GM21619 (cell line): ENCODE measurements at regions not wholly inside any gene's neighbourhood (a gene's known extent, or its start where the extent isn't known, plus 50 kb on each side); places are given as distances from the start of the nearest gene placed in this dataset.
A peak's percentile ranks its signal among the peaks of the same experiment; 100 is the strongest.

Experiments
- ATAC-seq: cut with Tn5 transposase; IDR thresholded peaks from one replicate; pipeline ENCODE4 v1.9.1; 2021; ENCODE audit not compliant: unreplicated experiment

DNA sequence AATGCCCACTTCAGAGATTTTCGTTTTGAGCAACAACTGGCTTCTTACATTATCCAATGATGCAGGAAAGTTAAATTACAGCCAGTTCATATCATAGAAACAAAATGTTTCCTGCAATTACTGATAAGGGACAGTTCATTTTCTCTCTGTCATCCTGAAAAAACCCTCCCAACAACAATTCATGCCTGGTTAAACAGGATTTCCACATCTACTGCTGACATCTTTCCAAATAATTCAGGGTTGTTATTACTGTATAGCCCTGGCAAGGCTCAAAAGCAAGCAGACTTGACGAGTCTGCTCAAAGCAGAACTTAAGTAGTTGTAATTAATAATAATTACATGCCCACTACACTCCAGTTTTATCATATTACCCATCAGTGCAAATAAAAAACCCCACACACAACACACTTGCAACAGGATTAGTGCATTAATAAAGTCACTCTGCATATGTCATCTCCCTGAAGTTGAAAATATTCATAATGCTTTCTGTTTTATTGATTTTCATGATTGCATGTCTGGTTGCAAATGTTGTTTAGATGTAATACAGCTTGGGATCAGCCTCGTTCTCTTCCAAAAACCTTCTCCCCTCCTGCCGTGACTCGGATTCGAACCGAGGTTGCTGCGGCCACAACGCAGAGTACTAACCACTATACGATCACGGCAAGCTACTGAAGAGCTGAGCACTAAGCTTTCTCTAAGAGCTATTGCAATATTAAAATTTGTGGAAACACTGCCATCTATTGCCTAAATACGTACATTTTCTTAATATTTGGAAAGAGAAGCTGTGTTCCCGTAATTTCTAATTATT is 119.6 kb upstream of the NFIB start:
- ATAC-seq, result peak; percentile 48

DNA sequence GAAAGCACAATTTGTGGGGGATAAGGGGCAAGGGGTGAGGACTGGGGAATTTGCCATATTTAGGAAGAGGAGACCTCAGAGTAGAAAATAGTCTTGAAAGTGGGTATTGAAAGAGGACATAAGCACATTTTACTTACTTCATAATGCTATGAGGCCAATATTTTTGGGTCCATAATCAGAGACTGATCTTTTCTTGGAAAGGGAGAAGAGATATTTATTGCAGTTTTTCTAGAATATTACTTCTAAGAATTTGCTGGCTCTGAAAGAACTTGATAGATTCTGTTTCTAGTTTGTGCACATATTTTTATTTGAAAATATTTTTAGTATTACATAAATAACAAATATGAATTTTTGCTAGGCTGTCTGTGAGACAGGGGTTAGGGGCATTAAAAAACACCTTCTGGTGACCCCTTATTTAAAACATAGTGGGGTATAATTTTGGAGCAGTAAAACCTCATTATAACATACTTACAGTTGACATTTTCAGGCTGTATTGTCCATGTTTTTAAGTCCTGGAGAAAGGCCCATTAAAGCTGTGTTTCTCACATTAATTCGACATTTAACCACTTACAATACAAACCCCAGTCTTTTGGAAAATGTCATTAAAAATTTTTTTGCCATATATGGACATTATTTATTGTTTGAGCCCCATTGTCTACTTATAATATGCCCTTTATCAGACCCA is 118.9 kb upstream of the NFIB start:
- ATAC-seq, result no peak

DNA sequence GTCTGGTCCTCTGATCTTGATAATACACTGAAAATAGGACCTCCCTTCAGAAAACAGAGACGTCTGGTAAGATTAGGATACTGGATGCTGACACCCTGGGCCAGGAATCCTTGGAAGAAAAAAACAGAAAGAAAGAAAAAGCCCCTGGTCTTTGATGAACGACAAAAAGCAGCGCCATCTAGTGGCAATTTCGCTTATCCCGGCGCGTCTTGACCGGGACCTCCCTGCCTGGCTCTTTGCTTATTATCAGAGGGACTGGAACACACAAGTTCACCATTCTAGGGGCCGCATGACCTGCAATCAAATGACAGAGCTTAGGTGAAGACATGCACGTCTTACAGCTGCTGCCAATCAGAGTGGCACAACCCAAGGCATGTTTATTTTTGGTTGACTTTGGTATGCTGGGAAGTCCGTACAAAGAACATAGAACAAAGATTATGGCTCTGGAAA is 114.9 kb upstream of the NFIB start:
- peak; percentile 63 for ATAC-seq

DNA sequence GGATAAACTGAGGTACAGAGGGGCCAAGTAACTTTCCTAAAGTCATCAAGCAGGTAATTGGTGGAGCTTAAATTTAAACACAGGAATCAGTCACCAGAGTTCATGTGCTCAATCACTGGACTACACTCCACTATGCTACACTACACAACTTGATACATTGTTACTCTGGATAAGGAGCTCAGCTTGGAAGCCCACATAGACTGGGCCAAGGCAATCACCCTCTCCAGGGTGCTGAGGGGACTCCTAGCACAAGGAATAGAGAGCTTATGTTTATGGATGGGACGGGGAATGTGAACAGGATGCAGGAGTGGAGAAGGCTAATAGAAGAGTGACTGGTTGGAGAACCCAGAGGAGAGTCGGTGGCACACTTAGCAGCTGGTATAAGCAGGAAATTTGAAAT is 113.5 kb upstream of the NFIB start:
- ATAC-seq, result no peak

DNA sequence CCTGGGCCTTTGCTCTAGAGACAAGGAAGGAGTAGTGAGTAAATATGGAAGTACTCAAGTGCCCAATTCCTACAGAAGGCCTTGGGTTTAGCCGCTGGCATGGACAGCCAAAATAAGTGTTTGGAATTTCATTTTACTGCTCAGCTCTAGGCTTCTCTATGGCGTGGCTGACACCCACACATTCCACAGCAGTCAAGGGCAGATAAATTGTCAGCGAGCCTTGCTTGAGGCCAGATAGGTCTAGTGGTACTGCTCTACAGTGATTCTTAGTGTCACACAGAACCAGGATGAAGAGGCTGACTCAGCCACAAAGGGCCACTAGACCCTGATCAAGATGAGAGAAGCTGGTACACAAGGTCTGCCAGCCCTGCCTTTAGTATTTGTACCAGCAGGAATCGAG is 111.0 kb upstream of the NFIB start:
- no peak for ATAC-seq

DNA sequence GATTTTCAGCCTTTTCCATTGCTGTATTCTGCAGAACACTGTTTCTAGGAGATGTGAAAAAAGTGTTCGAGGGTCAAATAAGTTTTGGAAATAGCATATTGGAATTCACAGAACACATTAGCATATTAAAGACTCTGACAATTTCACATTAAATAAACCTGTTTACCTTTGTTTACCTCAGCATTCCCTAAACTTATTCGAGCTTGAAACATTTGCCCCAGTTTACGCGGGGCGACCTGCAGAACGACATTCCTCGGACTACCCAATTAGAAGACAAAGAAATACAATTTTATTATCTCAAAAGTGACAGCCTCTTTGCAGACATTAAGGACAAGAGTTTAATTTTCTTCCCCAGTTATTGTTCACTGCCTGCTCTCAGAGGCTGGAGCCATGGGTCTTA is 110.3 kb upstream of the NFIB start:
- no peak for ATAC-seq

DNA sequence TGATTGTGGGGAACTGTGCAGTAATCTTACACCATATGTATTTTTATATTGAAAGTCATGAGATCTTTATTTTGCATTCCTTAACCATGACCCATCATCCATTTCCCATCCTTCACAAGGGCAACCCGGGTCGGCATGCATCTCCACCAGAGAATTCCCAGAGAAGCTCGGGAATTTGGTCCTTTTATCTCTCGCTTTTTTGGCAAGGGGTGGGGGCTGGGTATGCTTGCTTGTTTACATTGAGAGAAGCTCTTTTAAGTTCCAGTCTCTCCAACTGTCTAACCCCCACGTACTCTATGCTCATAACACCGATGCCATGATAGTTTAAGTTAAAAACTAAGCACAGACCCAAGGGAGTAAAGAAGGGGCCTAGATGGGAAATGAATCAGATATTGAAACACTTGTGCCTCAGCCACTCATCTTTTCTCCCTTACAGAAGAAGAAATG is 109.9 kb upstream of the NFIB start:
- no peak for ATAC-seq

DNA sequence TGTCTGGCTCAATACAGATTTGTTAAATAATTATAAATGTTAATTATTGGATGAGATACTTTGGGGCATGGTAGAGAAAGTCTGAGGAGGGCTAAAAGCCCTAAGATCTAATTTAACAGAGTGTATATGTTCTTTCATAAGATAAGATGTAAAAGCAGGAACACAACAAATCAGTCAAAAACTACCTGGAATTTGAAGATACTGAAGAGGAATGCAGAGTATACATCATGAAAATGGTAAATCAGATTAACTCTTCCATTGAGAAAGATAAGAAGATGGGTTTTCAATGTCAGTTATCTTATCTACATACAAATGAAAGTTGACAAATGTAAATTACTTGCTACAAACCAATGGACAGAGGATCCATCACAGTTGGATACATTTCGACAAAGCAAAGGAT is 107.3 kb upstream of the NFIB start:
- ATAC-seq, result no peak

DNA sequence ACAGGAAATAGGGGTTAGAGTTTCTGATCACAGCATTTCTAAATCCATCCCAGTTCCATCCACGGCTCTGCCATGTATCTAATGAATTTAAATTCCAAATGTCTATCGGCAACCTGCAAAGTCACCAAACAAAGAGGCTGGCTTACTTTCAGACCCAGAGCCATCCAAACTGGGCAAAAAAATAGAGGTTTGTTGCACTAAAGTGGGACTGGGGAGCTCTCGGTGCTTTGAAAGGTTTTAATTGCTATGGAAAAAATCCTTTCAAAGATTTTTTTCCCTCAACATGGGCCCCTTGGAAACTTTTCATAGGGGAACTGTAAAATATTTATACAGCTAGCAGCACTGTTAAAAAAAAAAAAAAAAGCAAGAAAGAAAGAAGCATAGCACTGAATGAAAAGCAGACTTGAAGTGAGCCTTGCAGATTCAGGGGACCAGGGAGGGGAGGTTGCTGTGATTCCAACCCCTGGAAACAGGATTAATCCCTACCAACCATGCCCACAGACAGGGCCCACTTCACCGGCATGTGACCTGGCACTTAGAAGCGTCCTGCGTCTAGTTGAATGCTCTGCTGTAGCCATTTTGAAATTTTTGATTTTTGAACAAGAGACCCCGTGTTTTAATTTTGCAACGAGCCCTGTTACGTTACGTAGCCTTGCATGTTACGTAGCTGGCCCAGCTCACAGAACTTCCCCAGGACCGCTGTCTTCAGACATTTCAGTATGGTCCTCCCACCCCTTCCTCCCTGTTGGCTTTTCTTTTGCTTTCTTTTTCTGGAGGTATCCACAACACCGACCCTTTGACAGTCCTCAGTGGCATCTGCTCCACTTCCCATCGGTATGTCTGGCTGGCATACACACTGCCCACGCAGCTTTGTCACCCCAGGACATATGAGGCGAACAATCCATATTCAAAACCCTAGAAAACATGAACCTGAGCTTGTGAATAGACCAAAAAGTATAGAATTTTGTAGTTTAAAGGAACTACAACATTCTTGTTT is 105.3 kb upstream of the NFIB start:
- no peak for ATAC-seq

DNA sequence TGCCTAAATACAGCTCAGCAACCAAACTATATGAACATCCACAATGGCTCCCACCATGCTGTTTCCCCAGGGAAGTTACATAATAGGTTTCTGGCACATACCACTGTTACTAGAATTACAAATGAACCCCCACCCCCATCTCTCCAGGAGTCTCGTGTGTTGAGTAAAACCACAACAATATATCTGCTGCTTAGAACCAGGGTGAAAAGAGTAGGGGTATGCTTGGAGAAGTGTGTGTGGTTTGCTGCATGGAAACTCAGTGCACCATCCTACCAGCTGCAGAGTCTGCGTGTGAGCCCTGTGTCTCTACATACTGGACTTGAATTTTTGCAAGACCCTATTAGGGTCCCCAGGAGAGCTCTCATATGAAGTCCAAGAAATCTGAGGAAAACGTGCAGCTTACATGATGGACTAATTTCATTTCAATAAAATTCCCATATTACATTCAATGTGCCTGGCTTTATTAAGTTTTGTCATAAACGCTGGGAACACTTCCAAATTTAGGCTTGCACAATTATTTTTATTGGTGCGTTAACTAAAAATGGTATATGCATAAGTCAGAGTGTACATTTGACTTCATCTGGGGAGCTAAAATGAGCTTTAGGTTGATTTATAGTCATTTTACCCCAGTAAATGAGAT is 104.5 kb upstream of the NFIB start:
- no peak for ATAC-seq

DNA sequence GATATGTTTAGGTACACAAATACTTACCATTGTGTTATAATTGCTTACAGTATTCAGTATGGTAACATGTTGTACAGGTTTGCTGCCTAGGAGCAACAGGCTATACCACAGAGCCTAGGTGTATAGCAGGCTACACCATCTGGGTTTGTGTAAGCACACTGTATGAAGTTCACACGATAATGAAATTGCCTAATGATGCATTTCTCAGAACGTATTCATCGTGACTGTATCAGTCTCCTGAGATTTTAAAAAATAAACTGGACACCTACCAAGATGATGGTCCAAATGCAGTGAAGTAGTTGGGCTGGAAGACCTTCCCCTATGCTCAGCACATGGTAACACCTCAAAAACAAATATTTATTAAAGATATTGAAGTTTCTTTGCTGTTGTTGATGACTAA is 103.3 kb upstream of the NFIB start:
- ATAC-seq, result no peak

DNA sequence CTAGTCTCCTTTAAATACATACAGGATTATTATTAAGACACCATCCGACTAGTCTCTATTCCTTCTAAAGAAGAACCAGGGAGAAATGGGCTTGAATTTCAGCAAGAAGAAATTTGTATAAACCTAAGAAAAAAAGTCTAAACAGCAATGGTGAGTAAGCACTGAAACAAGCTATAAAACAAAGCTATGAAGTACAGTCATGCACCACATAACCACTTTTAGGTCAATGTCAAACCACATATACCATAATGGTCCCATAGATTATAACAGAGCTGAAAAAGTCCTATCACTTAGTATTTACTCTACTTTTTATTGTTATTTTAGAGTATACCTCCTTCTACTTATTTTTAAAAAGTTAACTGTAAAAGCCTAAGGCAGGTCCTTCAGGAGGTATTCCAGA is 102.0 kb upstream of the NFIB start:
- ATAC-seq, result no peak

DNA sequence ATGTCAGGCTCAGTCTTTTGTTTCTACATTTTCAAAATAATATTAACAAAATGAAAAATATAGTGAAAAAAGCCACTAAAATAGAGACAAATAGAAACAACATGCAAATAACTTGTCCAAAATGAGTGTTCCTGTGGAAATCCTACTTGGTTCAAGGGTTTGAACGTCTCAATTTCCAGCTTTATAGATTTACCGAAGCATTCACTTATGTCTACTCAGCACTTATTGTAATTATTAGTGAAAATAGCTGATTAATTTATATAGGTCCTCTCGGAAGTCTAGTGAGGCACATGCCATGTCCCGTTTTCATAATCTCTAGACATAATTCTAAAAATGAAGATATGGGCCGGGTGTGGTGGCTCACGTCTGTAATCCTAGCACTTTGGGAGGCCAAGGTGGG is 99.9 kb upstream of the NFIB start:
- ATAC-seq, result no peak

DNA sequence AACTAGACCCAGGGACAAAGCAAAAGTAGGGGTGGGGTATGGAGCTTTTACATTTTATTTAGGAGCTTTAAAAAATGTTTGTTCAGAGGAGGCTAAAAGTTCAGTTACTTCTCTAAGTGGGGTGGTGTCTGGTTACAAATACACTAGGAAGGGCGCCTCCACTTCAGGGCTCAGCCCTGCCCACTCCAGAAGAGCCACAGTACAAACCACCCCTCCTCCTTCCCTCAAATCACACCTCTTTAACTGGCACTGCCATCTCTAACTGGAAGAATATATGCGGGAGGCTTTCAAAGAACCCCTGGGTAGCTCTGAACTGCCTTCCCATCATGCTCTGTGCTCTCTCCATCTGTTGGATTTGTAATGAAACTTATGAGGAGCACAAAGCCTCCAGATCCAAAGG is 98.8 kb upstream of the NFIB start:
- no peak for ATAC-seq

DNA sequence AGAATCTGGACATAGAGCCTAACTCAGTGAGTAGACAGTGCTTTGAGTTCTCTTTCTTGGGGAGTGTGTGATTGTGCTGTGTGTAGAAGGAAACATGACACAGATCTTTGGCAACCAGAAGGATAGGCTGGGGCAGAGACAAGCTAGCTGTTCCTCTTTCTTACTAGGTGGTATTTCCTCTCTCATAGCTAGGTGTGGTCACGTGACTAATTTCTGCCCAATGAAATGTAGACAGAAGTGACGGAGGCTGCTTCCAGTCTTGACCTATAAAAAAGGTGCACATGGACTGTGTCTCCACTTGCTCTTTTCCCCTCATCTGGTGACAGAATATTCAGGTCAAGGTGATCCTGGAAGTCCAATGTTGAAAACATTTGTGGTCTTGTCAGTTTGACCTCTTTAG is 92.5 kb upstream of the NFIB start:
- ATAC-seq, result no peak

DNA sequence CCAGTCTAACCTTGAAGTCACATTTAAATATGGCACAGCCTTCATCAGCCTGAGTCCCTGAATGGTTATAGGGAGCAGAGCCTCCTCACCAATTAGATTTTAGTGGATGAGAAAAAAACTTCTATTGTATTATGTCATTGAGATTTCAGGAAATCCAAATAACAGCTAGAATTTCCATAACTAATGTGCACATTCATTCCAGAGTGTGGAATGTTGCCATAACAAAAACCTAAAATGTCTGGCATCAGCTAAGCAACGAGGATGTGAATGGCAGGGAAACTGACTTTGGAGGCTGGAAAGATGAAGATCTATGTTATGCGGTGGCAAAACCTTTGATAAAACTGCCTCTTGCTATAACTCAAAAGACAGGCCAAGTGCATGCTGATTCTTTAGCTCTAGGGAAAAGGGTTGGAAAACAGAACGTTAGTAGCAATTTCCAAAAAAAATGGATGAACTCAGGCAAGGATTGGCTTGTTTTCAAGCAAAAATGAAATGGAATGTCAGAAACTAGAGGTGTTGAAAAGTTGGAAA is 91.3 kb upstream of the NFIB start:
- ATAC-seq, result no peak

DNA sequence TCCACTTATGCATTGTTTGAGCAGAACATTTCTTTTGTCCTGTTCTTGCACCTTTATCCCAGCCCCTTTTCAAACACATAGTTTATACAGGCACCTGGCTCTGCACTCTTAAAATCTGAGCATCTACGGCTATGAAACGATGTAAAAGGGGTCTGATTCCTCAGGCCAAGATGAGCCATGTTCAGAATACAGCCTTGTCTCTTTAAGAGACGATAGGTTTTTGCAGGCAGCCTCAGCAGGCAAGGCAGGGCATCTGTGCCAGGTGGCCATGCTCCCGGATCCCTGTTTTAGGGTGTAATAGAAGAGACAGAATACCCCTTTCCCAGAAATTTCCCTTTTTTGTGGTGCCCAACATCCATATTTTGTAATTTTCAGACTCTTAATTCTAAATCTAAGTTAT is 89.1 kb upstream of the NFIB start:
- ATAC-seq, result no peak

DNA sequence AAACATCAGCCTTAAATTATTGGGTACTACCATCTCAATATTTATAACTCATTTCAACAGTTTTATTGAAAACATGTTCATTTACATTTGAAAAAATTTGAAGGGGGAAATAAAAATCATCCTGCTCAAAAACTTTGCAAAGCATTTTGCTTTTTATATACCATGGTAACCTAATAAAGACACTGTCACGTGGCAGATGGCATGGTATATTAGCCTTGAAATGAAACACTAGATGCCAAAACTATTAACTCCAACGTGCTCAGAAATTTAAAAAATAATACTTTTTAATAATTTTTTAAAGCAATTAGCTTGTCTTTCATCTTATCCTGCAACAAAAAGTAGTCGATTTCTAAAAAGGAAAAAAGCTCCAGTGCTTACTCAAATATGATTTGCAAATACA is 88.6 kb upstream of the NFIB start:
- ATAC-seq, result no peak

DNA sequence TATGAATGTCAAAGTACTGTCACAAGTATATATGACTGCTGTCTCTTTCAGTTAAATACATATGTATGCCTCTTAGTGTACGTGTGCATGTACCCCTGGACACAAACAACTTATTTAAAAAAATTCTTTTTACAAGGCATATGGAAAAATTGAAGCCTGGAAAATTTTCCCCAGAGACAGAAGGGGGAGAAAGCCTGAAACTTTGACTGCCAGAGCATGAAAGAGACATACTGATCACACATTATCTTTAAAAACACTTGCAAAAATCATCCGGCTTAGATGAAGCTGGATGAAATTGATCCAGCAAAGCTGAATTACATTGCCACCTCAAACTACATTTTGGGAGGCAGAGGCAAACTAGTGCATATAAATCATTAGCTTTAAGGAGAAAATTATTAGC is 88.0 kb upstream of the NFIB start:
- no peak for ATAC-seq

DNA sequence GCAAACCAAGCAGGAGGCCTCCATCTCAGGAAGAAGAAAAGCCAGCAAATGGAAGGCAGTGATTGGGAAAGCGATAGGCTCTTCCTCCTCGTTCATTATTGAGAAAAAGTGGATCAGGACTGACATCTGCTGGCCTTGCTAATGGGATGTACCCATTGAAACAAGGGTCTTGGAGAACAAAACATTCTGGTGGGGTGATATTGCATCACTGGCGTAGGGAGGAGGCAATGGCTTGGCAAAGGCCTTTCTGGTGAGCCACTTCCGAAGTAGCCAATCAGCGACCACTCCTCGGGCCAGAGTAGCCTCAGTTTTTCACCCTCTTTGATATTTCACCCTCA is 86.7 kb upstream of the NFIB start:
- ATAC-seq, result no peak
